ENCODE measurements at regions not wholly inside any gene's neighbourhood (a gene's known extent, or its start where the extent isn't known, plus 50 kb on each side); places are given as distances from the start of the nearest gene placed in this dataset.

GRCh38 chr1:81053826-81054225 lies 746.9 kb upstream of the ADGRL2 start:
- no peaks in the 10 kb centered on the region for H3K4me1 ChIP-seq
- ATAC-seq (no peak), DNase-seq (no peak)
- H3K9me3 ChIP-seq, result no peaks in the 10 kb centered on the region
- intact Hi-C loops (cut with DNase I), result no loop called here
- TF ChIP-seq CTCF (IDR thresholded peaks at IDR 0.05), result no peak
- no peaks in the 10 kb centered on the region for H3K27me3 ChIP-seq
- no peaks in the 10 kb centered on the region for H3K36me3 ChIP-seq
- no peak overlapping the region for H3K4me3 ChIP-seq
- no peak overlapping the region for H3K27ac ChIP-seq

GRCh38 chr1:81052162-81052561 lies 748.6 kb upstream of the ADGRL2 start:
- intact Hi-C loops (cut with DNase I), result no loop called here
- Histone ChIP-seq H3K27ac (no peak overlapping the region), H3K4me3 (no peak overlapping the region), H3K9me3 (no peaks in the 10 kb centered on the region), H3K4me1 (no peaks in the 10 kb centered on the region), H3K36me3 (no peaks in the 10 kb centered on the region), H3K27me3 (no peaks in the 10 kb centered on the region)
- DNase-seq (no peak), ATAC-seq (no peak)
- no peak for TF ChIP-seq CTCF (IDR thresholded peaks at IDR 0.05)

GRCh38 chr1:81050390-81050789 lies 750.3 kb upstream of the ADGRL2 start:
- no peak for ATAC-seq
- no peaks in the 10 kb centered on the region for H3K9me3 ChIP-seq
- H3K27me3 ChIP-seq, result no peaks in the 10 kb centered on the region
- intact Hi-C loops (cut with DNase I), result no loop called here
- no peak for TF ChIP-seq CTCF (IDR thresholded peaks at IDR 0.05)
- H3K4me3 ChIP-seq, result no peak overlapping the region
- H3K27ac ChIP-seq, result no peak overlapping the region
- no peak for DNase-seq
- no peaks in the 10 kb centered on the region for H3K4me1 ChIP-seq
- no peaks in the 10 kb centered on the region for H3K36me3 ChIP-seq

GRCh38 chr1:81044708-81045107 lies 756.0 kb upstream of the ADGRL2 start:
- ATAC-seq, result no peak
- intact Hi-C loops (cut with DNase I), result no loop called here

GRCh38 chr1:81042225-81042624 lies 758.5 kb upstream of the ADGRL2 start:
- intact Hi-C loops (cut with DNase I), result no loop called here

More at GRCh38 chr1:81044708-81045107, 756.0 kb upstream of the ADGRL2 start:
- H3K27ac ChIP-seq, result no peak overlapping the region
- H3K4me3 ChIP-seq, result no peak overlapping the region
- H3K9me3 ChIP-seq, result no peaks in the 10 kb centered on the region
- H3K4me1 ChIP-seq, result no peaks in the 10 kb centered on the region
- DNase-seq, result no peak
- no peaks in the 10 kb centered on the region for H3K36me3 ChIP-seq
- H3K27me3 ChIP-seq, result no peaks in the 10 kb centered on the region
- TF ChIP-seq CTCF (IDR thresholded peaks at IDR 0.05), result no peak

More at GRCh38 chr1:81042225-81042624, 758.5 kb upstream of the ADGRL2 start:
- DNase-seq, result no peak
- H3K4me1 ChIP-seq, result no peaks in the 10 kb centered on the region
- no peak overlapping the region for H3K27ac ChIP-seq
- H3K9me3 ChIP-seq, result no peaks in the 10 kb centered on the region
- no peak overlapping the region for H3K4me3 ChIP-seq
- no peak for ATAC-seq
- no peaks in the 10 kb centered on the region for H3K27me3 ChIP-seq
- TF ChIP-seq CTCF (IDR thresholded peaks at IDR 0.05), result no peak
- no peaks in the 10 kb centered on the region for H3K36me3 ChIP-seq
